ENCODE measurements at regions not wholly inside any gene's neighbourhood (a gene's known extent, or its start where the extent isn't known, plus 50 kb on each side); places are given as distances from the start of the nearest gene placed in this dataset.
A peak's percentile ranks its signal among the peaks of the same experiment; 100 is the strongest.
"Not testable (repeated sequence)": the region's sequence is repeated elsewhere in the genome, so short reads cannot be mapped to it uniquely, and the experiment has no call there.

DNA sequence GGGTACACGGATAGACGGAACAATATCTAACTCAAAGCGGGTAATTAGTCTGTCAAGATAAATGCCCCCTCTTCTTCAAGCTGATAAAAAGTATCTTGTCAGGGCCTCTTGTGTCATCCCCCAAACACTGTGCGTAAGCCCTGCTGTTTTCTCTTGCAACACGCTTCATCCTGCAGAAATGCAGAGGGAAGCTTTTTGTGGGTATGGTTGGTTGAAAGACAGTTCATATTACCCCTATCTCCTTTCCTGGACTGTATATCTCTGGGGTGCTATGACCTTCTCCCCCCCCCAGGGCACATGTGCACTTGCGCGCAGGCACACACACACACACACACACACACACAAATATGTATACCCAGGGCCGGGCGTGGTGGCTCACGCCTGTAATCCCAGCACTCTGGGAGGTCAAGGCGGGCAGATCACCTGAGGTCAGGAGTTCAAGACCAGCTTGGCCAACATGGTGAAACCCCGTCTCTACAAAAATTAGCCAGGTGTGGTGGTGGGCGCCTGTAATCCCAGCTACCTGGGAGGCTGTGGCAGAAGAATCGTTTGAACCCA, 143.6 kb upstream of the CITED2 start (continued):
- TF ChIP-seq, protein P1, sequence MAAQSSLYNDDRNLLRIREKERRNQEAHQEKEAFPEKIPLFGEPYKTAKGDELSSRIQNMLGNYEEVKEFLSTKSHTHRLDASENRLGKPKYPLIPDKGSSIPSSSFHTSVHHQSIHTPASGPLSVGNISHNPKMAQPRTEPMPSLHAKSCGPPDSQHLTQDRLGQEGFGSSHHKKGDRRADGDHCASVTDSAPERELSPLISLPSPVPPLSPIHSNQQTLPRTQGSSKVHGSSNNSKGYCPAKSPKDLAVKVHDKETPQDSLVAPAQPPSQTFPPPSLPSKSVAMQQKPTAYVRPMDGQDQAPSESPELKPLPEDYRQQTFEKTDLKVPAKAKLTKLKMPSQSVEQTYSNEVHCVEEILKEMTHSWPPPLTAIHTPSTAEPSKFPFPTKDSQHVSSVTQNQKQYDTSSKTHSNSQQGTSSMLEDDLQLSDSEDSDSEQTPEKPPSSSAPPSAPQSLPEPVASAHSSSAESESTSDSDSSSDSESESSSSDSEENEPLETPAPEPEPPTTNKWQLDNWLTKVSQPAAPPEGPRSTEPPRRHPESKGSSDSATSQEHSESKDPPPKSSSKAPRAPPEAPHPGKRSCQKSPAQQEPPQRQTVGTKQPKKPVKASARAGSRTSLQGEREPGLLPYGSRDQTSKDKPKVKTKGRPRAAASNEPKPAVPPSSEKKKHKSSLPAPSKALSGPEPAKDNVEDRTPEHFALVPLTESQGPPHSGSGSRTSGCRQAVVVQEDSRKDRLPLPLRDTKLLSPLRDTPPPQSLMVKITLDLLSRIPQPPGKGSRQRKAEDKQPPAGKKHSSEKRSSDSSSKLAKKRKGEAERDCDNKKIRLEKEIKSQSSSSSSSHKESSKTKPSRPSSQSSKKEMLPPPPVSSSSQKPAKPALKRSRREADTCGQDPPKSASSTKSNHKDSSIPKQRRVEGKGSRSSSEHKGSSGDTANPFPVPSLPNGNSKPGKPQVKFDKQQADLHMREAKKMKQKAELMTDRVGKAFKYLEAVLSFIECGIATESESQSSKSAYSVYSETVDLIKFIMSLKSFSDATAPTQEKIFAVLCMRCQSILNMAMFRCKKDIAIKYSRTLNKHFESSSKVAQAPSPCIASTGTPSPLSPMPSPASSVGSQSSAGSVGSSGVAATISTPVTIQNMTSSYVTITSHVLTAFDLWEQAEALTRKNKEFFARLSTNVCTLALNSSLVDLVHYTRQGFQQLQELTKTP (IDR thresholded peaks at IDR 0.05; ENCODE audit: low read depth in 1 of 2, partially characterized antibody in 2 of 2), result peak in 1 of 2 experiments; percentile 46
- TF ChIP-seq NR2C2, CREB1 (CRISPR knock-in tag; IDR thresholded peaks at IDR 0.05): not testable (repeated sequence)
- peak; percentile 58; the same call in 1 of the 2 replicates for TF ChIP-seq NR2C2 (tag; IDR thresholded peaks at IDR 0.05)
- peak; percentile 12; the same call in 1 of the 2 replicates for TF ChIP-seq NFE2 (IDR thresholded peaks at IDR 0.05; ENCODE audit: low read depth)
- TF ChIP-seq CREB1 (IDR thresholded peaks at IDR 0.05), result 0 out of 2 replicates have a peak, but pooled peaks have one; percentile 22

DNA sequence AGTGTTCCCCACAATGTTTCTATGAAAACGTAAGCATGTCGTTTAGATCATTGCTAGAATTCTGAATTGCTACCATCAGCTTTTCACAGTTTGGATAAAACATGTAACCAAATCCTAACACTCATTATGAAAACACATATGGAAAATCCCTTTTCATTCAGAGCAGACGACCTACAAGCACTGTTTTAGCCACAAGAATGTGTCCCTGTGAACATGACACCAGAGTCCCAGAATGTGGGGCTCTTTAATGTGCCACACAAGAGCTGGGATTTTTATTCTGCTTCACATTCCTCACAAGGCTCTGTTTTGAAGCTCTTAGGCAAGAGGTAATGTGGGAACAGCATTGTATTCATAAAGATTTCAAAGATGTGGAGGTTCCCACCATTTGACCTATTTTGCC, 141.1 kb upstream of the CITED2 start:
- no peak overlapping the region for H3K4me3 ChIP-seq
- H4K20me1 ChIP-seq (replicated peaks; ENCODE audit: control insufficient read depth, insufficient read depth, low read length), result no peaks in the 10 kb centered on the region
- in situ Hi-C loops (cut with MboI) (loop anchor here (10.0 kb wide), 1 partner anchor 141 kb away; the partner anchor contains the start of gene CITED2), intact Hi-C loops (cut with micrococcal nuclease) (loop anchor here (5.0 kb wide), 1 partner anchor 87 kb away; no protein-coding TSS in a partner anchor)
- no TSS peak for BruUV-seq (replicated peaks)
- 65% methylated on average over 3 of the region's 3 CpGs for WGBS (ENCODE audit: insufficient coverage, low coverage, missing lambda C conversion rate)
- POLR2A ChIA-PET, result interaction anchor here (0.6 to 1.3 kb wide), 5 partner anchors 9 to 896 kb away, joined by 3 read pairs; partner anchors contain the start of gene CITED2
- H3K27ac ChIP-seq (ENCODE audit: extremely low read depth, low read depth, low read length), result no peak overlapping the region
- FAIRE-seq (no peak), DNase-seq (ENCODE audit: extremely low read depth in 1 of 4, low spot score in 3 of 4) (no peak), ATAC-seq (no peak)
- CTCF ChIA-PET (ENCODE audit: low intra/inter-chr PET ratio), result no interaction called here
- no peaks in the 10 kb centered on the region for H3K36me3 ChIP-seq (ENCODE audit: control insufficient read depth, insufficient read depth, low read length)
- no peaks in the 10 kb centered on the region for H3K9me1 ChIP-seq (ENCODE audit: control insufficient read depth, insufficient read depth, low read length)
- TF ChIP-seq, protein P2, sequence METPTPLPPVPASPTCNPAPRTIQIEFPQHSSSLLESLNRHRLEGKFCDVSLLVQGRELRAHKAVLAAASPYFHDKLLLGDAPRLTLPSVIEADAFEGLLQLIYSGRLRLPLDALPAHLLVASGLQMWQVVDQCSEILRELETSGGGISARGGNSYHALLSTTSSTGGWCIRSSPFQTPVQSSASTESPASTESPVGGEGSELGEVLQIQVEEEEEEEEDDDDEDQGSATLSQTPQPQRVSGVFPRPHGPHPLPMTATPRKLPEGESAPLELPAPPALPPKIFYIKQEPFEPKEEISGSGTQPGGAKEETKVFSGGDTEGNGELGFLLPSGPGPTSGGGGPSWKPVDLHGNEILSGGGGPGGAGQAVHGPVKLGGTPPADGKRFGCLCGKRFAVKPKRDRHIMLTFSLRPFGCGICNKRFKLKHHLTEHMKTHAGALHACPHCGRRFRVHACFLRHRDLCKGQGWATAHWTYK (CRISPR knock-in tag; IDR thresholded peaks at IDR 0.05), result no peak
- peaks cover 11 to 44% of the 10 kb centered on the region in 2 experiments; a peak in 4 of 5 replicates for H3K4me1 ChIP-seq (replicated peaks in 1 of 2; ENCODE audit: control insufficient read depth in 2 of 2, insufficient read depth in 2 of 2, low read length in 2 of 2)
- peak overlapping the region; percentile 77 for H2AFZ ChIP-seq (ENCODE audit: low read depth, low read length)
- H3K9me3 ChIP-seq (replicated peaks; ENCODE audit: control insufficient read depth, insufficient read depth, low read depth, low read length), result 0 out of 2 replicates have a peak, but pooled peaks cover 1% of the 10 kb centered on the region
- 0 out of 4 replicates have a peak overlapping the region, but pooled peaks of 1 of the 2 experiments have one; percentile 7 for H3K9ac ChIP-seq (ENCODE audit: insufficient read depth in 1 of 2, low read depth in 2 of 2, low read length in 2 of 2)
- H3K79me2 ChIP-seq (ENCODE audit: control insufficient read depth, insufficient read depth, low read length), result no peaks in the 10 kb centered on the region
- H3K4me2 ChIP-seq (ENCODE audit: insufficient read depth, low read length), result no peak overlapping the region
- H3K27me3 ChIP-seq (ENCODE audit: control insufficient read depth in 2 of 2, insufficient read depth in 2 of 2, low read length in 2 of 2), result no peaks in the 10 kb centered on the region

Measured in K562 (cell line).